ENCODE measurements at regions not wholly inside any gene's neighbourhood (a gene's known extent, or its start where the extent isn't known, plus 50 kb on each side); places are given as distances from the start of the nearest gene placed in this dataset.

DNA sequence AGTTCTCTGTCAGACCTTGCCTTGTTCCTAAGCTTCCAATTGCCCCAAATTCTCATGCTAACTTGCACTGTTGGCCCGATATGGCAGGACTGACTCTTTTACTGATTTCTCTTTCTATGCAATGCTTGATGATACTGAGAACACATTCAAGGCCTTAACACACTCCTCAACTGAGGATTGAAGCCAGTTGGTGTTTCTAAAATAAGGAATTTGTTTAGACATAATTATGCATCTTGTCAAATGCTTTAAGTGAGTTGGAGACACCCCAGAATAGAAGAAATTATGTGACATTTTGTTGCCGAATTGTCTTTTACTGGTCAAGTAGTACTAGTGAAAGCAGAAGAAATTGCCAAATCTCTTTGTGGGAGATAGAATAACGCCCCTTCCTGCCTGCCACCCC lies 60.0 kb upstream of the THSD7B start:
- TF ChIP-seq, protein P1, sequence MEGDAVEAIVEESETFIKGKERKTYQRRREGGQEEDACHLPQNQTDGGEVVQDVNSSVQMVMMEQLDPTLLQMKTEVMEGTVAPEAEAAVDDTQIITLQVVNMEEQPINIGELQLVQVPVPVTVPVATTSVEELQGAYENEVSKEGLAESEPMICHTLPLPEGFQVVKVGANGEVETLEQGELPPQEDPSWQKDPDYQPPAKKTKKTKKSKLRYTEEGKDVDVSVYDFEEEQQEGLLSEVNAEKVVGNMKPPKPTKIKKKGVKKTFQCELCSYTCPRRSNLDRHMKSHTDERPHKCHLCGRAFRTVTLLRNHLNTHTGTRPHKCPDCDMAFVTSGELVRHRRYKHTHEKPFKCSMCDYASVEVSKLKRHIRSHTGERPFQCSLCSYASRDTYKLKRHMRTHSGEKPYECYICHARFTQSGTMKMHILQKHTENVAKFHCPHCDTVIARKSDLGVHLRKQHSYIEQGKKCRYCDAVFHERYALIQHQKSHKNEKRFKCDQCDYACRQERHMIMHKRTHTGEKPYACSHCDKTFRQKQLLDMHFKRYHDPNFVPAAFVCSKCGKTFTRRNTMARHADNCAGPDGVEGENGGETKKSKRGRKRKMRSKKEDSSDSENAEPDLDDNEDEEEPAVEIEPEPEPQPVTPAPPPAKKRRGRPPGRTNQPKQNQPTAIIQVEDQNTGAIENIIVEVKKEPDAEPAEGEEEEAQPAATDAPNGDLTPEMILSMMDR (optimal IDR thresholded peaks at IDR 0.05 in 1 of 3, IDR thresholded peaks at IDR 0.05 in 1 of 3, conservative IDR thresholded peaks at IDR 0.05 in 1 of 3; ENCODE audit: extremely low read depth in 1 of 3, insufficient read depth in 2 of 3, low read length in 3 of 3) = no peak
- no peak for TF ChIP-seq EZH2 (IDR thresholded peaks at IDR 0.05; ENCODE audit: low read length)

All from keratinocyte (primary cell).